ENCODE measurements at regions not wholly inside any gene's neighbourhood (a gene's known extent, or its start where the extent isn't known, plus 50 kb on each side); places are given as distances from the start of the nearest gene placed in this dataset.

GRCh38 chr12:90301561-90302133 is 593.0 kb upstream of the ATP2B1 start:
- no peak for ATAC-seq (ENCODE audit: insufficient number of reproducible peaks, low FRiP score, low read depth)
- TF ChIP-seq CTCF (IDR thresholded peaks at IDR 0.05), result no peak

GRCh38 chr12:90301095-90301494 is 592.5 kb upstream of the ATP2B1 start:
- TF ChIP-seq CTCF (IDR thresholded peaks at IDR 0.05), result no peak
- no peak for ATAC-seq (ENCODE audit: insufficient number of reproducible peaks, low FRiP score, low read depth)
- H3K4me1 ChIP-seq (ENCODE audit: control insufficient read depth in 1 of 2, low read depth in 2 of 2), result peaks cover 0 to 6% of the 10 kb centered on the region in 2 donors
- H3K27me3 ChIP-seq (replicated peaks; ENCODE audit: insufficient read depth), result no peaks in the 10 kb centered on the region
- no peak for DNase-seq (ENCODE audit: low spot score)
- no peaks in the 10 kb centered on the region for H3K36me3 ChIP-seq
- H3K27ac ChIP-seq, result no peak overlapping the region
- H3K4me3 ChIP-seq, result no peak overlapping the region
- H3K9me3 ChIP-seq, result no peaks in the 10 kb centered on the region

More at GRCh38 chr12:90301561-90302133, 593.0 kb upstream of the ATP2B1 start:
- Histone ChIP-seq H3K27ac (no peak overlapping the region), H3K27me3 (replicated peaks; ENCODE audit: insufficient read depth) (no peaks in the 10 kb centered on the region), H3K36me3 (no peaks in the 10 kb centered on the region), H3K9me3 (no peaks in the 10 kb centered on the region), H3K4me3 (no peak overlapping the region), H3K4me1 (ENCODE audit: control insufficient read depth in 1 of 2, low read depth in 2 of 2) (peaks cover 0 to 6% of the 10 kb centered on the region in 2 donors)
- DNase-seq (ENCODE audit: low spot score), result no peak

GRCh38 chr12:90299666-90300065 is 591.0 kb upstream of the ATP2B1 start:
- ATAC-seq (ENCODE audit: insufficient number of reproducible peaks, low FRiP score, low read depth) (no peak), DNase-seq (ENCODE audit: low spot score) (no peak)
- H3K9me3 ChIP-seq, result no peaks in the 10 kb centered on the region
- H3K27me3 ChIP-seq (replicated peaks; ENCODE audit: insufficient read depth), result no peaks in the 10 kb centered on the region
- no peak for TF ChIP-seq CTCF (IDR thresholded peaks at IDR 0.05)
- peaks cover 0 to 6% of the 10 kb centered on the region in 2 donors for H3K4me1 ChIP-seq (ENCODE audit: control insufficient read depth in 1 of 2, low read depth in 2 of 2)
- H3K27ac ChIP-seq, result no peak overlapping the region
- no peak overlapping the region for H3K4me3 ChIP-seq
- no peaks in the 10 kb centered on the region for H3K36me3 ChIP-seq

GRCh38 chr12:90299121-90299520 is 590.5 kb upstream of the ATP2B1 start:
- no peak overlapping the region for H3K4me3 ChIP-seq

More at GRCh38 chr12:90299121-90299520, 590.5 kb upstream of the ATP2B1 start:
- no peaks in the 10 kb centered on the region for H3K36me3 ChIP-seq
- no peak for TF ChIP-seq CTCF (IDR thresholded peaks at IDR 0.05)
- DNase-seq (ENCODE audit: low spot score) (no peak), ATAC-seq (ENCODE audit: insufficient number of reproducible peaks, low FRiP score, low read depth) (no peak)
- H3K27me3 ChIP-seq (replicated peaks; ENCODE audit: insufficient read depth), result no peaks in the 10 kb centered on the region
- H3K9me3 ChIP-seq, result no peaks in the 10 kb centered on the region
- peaks cover 0 to 6% of the 10 kb centered on the region in 2 donors for H3K4me1 ChIP-seq (ENCODE audit: control insufficient read depth in 1 of 2, low read depth in 2 of 2)
- H3K27ac ChIP-seq, result no peak overlapping the region
